HEK293 (cell line): ENCODE measurements at regions not wholly inside any gene's neighbourhood (a gene's known extent, or its start where the extent isn't known, plus 50 kb on each side); places are given as distances from the start of the nearest gene placed in this dataset.

Source experiments
- CTCF ChIA-PET: fragments of 350-600 bp; formaldehyde crosslinking; extraction: SDS; loops from one replicate; lab custom pipeline; 2021; ENCODE audit warnings: antibody characterized with exemption; lab: Yijun Ruan, JAX
- POLR2A ChIA-PET: fragments of 300-600 bp; formaldehyde crosslinking; extraction: SDS; loops from one replicate; lab custom pipeline; 2020; ENCODE audit warnings: antibody characterized with exemption, inconsistent platforms; lab: Yijun Ruan, JAX
- H3K27ac ChIP-seq: fragments of 200-500 bp; sonication (Bioruptor generic); 2 replicates; pipeline ENCODE4 v1.5.1; 2014; ENCODE audit warnings: low read depth, low read length, control low read depth, inconsistent platforms; ENCODE audit errors: extremely low read depth
- H3K36me3 ChIP-seq, 2 experiments: fragments of 200-500 bp in 1 of 2; sonication (Bioruptor generic) in 1 of 2; 1 replicate in 1 of 2; 2 replicates in 1 of 2; pipeline ENCODE4 v1.5.1; 2014 to 2017; ENCODE audit warnings: inconsistent platforms in 2 of 2, low read length in 2 of 2; ENCODE audit not compliant: control insufficient read depth in 2 of 2, insufficient read depth in 1 of 2
- H3K4me1 ChIP-seq: fragments of 200-500 bp; sonication (Bioruptor generic); 2 replicates; pipeline ENCODE4 v1.5.1; 2014; ENCODE audit warnings: mild to moderate bottlenecking, low read length, inconsistent platforms; ENCODE audit not compliant: control insufficient read depth, insufficient read depth
- H3K4me3 ChIP-seq: 2 replicates; pipeline ENCODE4 v1.5.1; 2011; ENCODE audit warnings: low read depth, mild to moderate bottlenecking, control low read depth, low read length, moderate library complexity
- H3K9me3 ChIP-seq: fragments of 200-500 bp; sonication (Bioruptor generic); 2 replicates; pipeline ENCODE4 v1.5.1; 2014; ENCODE audit warnings: low read depth, low read length, inconsistent platforms; ENCODE audit not compliant: control insufficient read depth, insufficient read depth
- GLI2 ChIP-seq: fragments of 450-650 bp; formaldehyde crosslinking; IDR thresholded peaks from 2 replicates; pipeline ENCODE4; 2017; ENCODE audit warnings: missing biosample characterization, missing genetic modification characterization, low read depth, borderline replicate concordance
- KLF10 ChIP-seq: fragments of 450-650 bp; IDR thresholded peaks from 2 replicates; pipeline ENCODE4 v1.5.1; 2018; ENCODE audit warnings: missing biosample characterization, mild to moderate bottlenecking, missing genetic modification characterization
- KLF17 ChIP-seq: fragments of 450-650 bp; formaldehyde crosslinking; IDR thresholded peaks from 2 replicates; pipeline ENCODE4 v1.5.1; 2016; ENCODE audit warnings: missing biosample characterization, missing genetic modification characterization
- MZF1 ChIP-seq: fragments of 450-650 bp; formaldehyde crosslinking; IDR thresholded peaks from 2 replicates; pipeline ENCODE4 v1.5.1; 2017; ENCODE audit warnings: missing biosample characterization, missing genetic modification characterization, borderline replicate concordance
- PRDM6 ChIP-seq: fragments of 450-650 bp; formaldehyde crosslinking; IDR thresholded peaks from 2 replicates; pipeline ENCODE4 v1.5.1; 2017; ENCODE audit warnings: missing biosample characterization, missing genetic modification characterization
- RBAK ChIP-seq: fragments of 450-650 bp; formaldehyde crosslinking; IDR thresholded peaks from 2 replicates; pipeline ENCODE4 v1.5.1; 2016; ENCODE audit warnings: missing biosample characterization, missing genetic modification characterization
- SCRT1 ChIP-seq: fragments of 450-650 bp; formaldehyde crosslinking; IDR thresholded peaks from 2 replicates; pipeline ENCODE4 v1.5.1; 2016; ENCODE audit warnings: missing biosample characterization, missing genetic modification characterization, borderline replicate concordance
- YY2 ChIP-seq: fragments of 450-650 bp; formaldehyde crosslinking; IDR thresholded peaks from 2 replicates; pipeline ENCODE4 v1.5.1; 2016; ENCODE audit warnings: missing biosample characterization, missing genetic modification characterization
- ZBTB21 ChIP-seq: fragments of 450-650 bp; formaldehyde crosslinking; IDR thresholded peaks from 2 replicates; pipeline ENCODE4 v1.5.1; 2017; ENCODE audit warnings: missing biosample characterization, missing genetic modification characterization
- ZBTB26 ChIP-seq: fragments of 450-650 bp; formaldehyde crosslinking; optimal IDR thresholded peaks from 2 replicates; pipeline ENCODE3; 2016; ENCODE audit warnings: missing biosample characterization, mild to moderate bottlenecking, missing genetic modification characterization
- ZBTB48 ChIP-seq: fragments of 450-650 bp; formaldehyde crosslinking; IDR thresholded peaks from 2 replicates; pipeline ENCODE4 v1.5.1; 2016; ENCODE audit warnings: missing biosample characterization, missing genetic modification characterization
- ZBTB49 ChIP-seq: fragments of 450-650 bp; formaldehyde crosslinking; IDR thresholded peaks from 2 replicates; pipeline ENCODE4 v1.5.1; 2016; ENCODE audit warnings: missing biosample characterization, missing genetic modification characterization, low read depth
- ZNF155 ChIP-seq: fragments of 450-650 bp; formaldehyde crosslinking; IDR thresholded peaks from 2 replicates; pipeline ENCODE4 v1.5.1; 2016; ENCODE audit warnings: missing biosample characterization, missing genetic modification characterization
- ZNF169 ChIP-seq: fragments of 450-650 bp; formaldehyde crosslinking; IDR thresholded peaks from 2 replicates; pipeline ENCODE4 v1.5.1; 2016; ENCODE audit warnings: missing biosample characterization, missing genetic modification characterization
- ZNF184 ChIP-seq: fragments of 450-650 bp; IDR thresholded peaks from 2 replicates; pipeline ENCODE4 v1.5.1; 2018; ENCODE audit warnings: missing biosample characterization, mild to moderate bottlenecking, missing genetic modification characterization
- ZNF221 ChIP-seq: fragments of 450-650 bp; formaldehyde crosslinking; IDR thresholded peaks from 2 replicates; pipeline ENCODE4 v1.5.1; 2017; ENCODE audit warnings: missing biosample characterization, missing genetic modification characterization, borderline replicate concordance
- ZNF23 ChIP-seq: fragments of 450-650 bp; formaldehyde crosslinking; IDR thresholded peaks from 2 replicates; pipeline ENCODE4 v1.5.1; 2016; ENCODE audit warnings: missing biosample characterization, missing genetic modification characterization, borderline replicate concordance
- ZNF302 ChIP-seq: fragments of 450-650 bp; formaldehyde crosslinking; IDR thresholded peaks from 2 replicates; pipeline ENCODE4 v1.5.1; 2016; ENCODE audit warnings: missing biosample characterization, missing genetic modification characterization, low read depth
- ZNF311 ChIP-seq: fragments of 450-650 bp; formaldehyde crosslinking; IDR thresholded peaks from 2 replicates; pipeline ENCODE4 v1.5.1; 2017; ENCODE audit warnings: missing biosample characterization, missing genetic modification characterization, borderline replicate concordance
- ZNF398 ChIP-seq: fragments of 450-650 bp; formaldehyde crosslinking; IDR thresholded peaks from 2 replicates; pipeline ENCODE4 v1.5.1; 2017; ENCODE audit warnings: missing biosample characterization, missing genetic modification characterization
- ZNF416 ChIP-seq: fragments of 450-650 bp; formaldehyde crosslinking; IDR thresholded peaks from 2 replicates; pipeline ENCODE4 v1.5.1; 2016; ENCODE audit warnings: missing biosample characterization, missing genetic modification characterization
- ZNF645 ChIP-seq: fragments of 450-650 bp; formaldehyde crosslinking; IDR thresholded peaks from 2 replicates; pipeline ENCODE4; 2016; ENCODE audit warnings: missing biosample characterization, missing genetic modification characterization
- ZNF660 ChIP-seq: fragments of 450-650 bp; IDR thresholded peaks from 2 replicates; pipeline ENCODE4 v1.5.1; 2018; ENCODE audit warnings: missing biosample characterization, mild to moderate bottlenecking, missing genetic modification characterization
- ZNF664 ChIP-seq: fragments of 450-650 bp; formaldehyde crosslinking; IDR thresholded peaks from 2 replicates; pipeline ENCODE4 v1.5.1; 2016; ENCODE audit warnings: missing biosample characterization, missing genetic modification characterization
- ZNF677 ChIP-seq: fragments of 450-650 bp; IDR thresholded peaks from 2 replicates; pipeline ENCODE4 v1.5.0; 2018; ENCODE audit warnings: missing biosample characterization, mild to moderate bottlenecking, missing genetic modification characterization, moderate library complexity
- ZNF707 ChIP-seq: fragments of 450-650 bp; formaldehyde crosslinking; IDR thresholded peaks from 2 replicates; pipeline ENCODE4 v1.5.1; 2016; ENCODE audit warnings: missing biosample characterization, missing genetic modification characterization
- ZNF747 ChIP-seq: fragments of 450-650 bp; formaldehyde crosslinking; IDR thresholded peaks from 2 replicates; pipeline ENCODE4 v1.5.1; 2016; ENCODE audit warnings: missing biosample characterization, missing genetic modification characterization
- ZNF785 ChIP-seq: fragments of 450-650 bp; formaldehyde crosslinking; IDR thresholded peaks from 2 replicates; pipeline ENCODE4 v1.5.1; 2016; ENCODE audit warnings: missing biosample characterization, missing genetic modification characterization
- ZNF792 ChIP-seq: fragments of 450-650 bp; formaldehyde crosslinking; IDR thresholded peaks from 2 replicates; pipeline ENCODE4 v1.5.1; 2016; ENCODE audit warnings: missing biosample characterization, missing genetic modification characterization

GRCh38 chr16:51531271-51531670, 380.2 kb upstream of the SALL1 start:
- H3K4me1 ChIP-seq = peaks cover 5% of the 10 kb centered on the region; the same call in 1 of the 2 replicates
- no peak overlapping the region for H3K27ac ChIP-seq
- POLR2A ChIA-PET = no interaction called here
- H3K4me3 ChIP-seq = no peak overlapping the region
- no peak for TF ChIP-seq ZBTB49 (tag by site-specific recombination)
- TF ChIP-seq KLF10 (tag by site-specific recombination) = no peak
- no peak for TF ChIP-seq PRDM6 (tag by site-specific recombination)
- TF ChIP-seq ZNF664 (tag by site-specific recombination) = no peak
- TF ChIP-seq YY2 = no peak
- TF ChIP-seq ZNF645 = no peak
- no peak for TF ChIP-seq ZNF311
- no peak for TF ChIP-seq ZBTB26 (tag by site-specific recombination)
- TF ChIP-seq ZNF169 (tag by site-specific recombination) = no peak
- no peak for TF ChIP-seq ZBTB21
- TF ChIP-seq ZBTB48 (tag by site-specific recombination) = no peak
- TF ChIP-seq ZNF747 (tag by site-specific recombination) = no peak
- no peak for TF ChIP-seq ZNF707 (tag by site-specific recombination)
- no peaks in the 10 kb centered on the region for H3K9me3 ChIP-seq
- H3K36me3 ChIP-seq = no peaks in the 10 kb centered on the region
- CTCF ChIA-PET = no interaction called here

GRCh38 chr16:51527349-51527748, 376.3 kb upstream of the SALL1 start:
- CTCF ChIA-PET = interaction anchor here (0.6 kb wide), 1 partner anchor 601 kb away, joined by 3 read pairs; no protein-coding TSS in a partner anchor
- Histone ChIP-seq H3K27ac (no peak overlapping the region), H3K4me3 (no peak overlapping the region), H3K36me3 (no peaks in the 10 kb centered on the region), H3K4me1 (peaks cover 9% of the 10 kb centered on the region; the same call in 1 of the 2 replicates), H3K9me3 (no peaks in the 10 kb centered on the region)
- POLR2A ChIA-PET = no interaction called here
- TF ChIP-seq RBAK (tag by site-specific recombination) (no peak), MZF1 (tag by site-specific recombination) (no peak), ZNF398 (tag by site-specific recombination) (no peak), ZNF792 (tag by site-specific recombination) (no peak), ZNF660 (tag by site-specific recombination) (no peak), SCRT1 (tag by site-specific recombination) (no peak), ZNF23 (tag by site-specific recombination) (no peak), KLF10 (tag by site-specific recombination) (no peak), ZNF302 (no peak), KLF17 (no peak), ZNF677 (tag by site-specific recombination) (no peak), ZNF155 (tag by site-specific recombination) (no peak), GLI2 (tag by site-specific recombination) (no peak), ZNF184 (tag by site-specific recombination) (no peak), ZNF785 (tag by site-specific recombination) (no peak), ZNF416 (tag by site-specific recombination) (no peak), ZNF221 (tag by site-specific recombination) (no peak)
